NCI-H1694 (cell line): ENCODE measurements at regions not wholly inside any gene's neighbourhood (a gene's known extent, or its start where the extent isn't known, plus 50 kb on each side); places are given as distances from the start of the nearest gene placed in this dataset.

ENCODE experiments used
- DNase-seq: peaks from one replicate; lab custom pipeline; 2025; lab: John Stamatoyannopoulos, UW

- DNase-seq: no peak
These were observed 85.2 kb downstream of the NR2F2 start for GRCh38 chr15:96415513-96416217.

- no peak for DNase-seq
These were observed 85.9 kb downstream of the NR2F2 start for GRCh38 chr15:96416218-96416933.

- DNase-seq: no peak
These were observed 86.6 kb downstream of the NR2F2 start for GRCh38 chr15:96416934-96417759.

DNA sequence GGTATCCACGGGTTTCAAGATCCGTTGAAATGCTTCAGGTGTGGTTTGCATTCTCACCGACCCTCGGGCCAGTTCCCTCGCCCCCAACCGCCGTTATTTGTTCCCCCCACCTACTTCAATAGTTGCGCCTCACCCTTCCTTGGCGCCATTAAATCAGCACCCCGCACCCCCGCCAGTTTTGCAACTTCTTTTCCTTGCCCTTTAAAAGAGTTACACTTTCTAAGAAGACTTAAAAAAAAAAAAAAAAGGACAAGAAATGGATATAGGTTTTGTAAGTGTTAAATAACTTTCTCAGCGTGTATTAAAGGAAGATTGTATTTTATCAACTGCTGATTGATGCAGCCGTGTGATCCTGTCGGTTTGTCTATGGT lies 87.2 kb downstream of the NR2F2 start:
- no peak for DNase-seq

DNA sequence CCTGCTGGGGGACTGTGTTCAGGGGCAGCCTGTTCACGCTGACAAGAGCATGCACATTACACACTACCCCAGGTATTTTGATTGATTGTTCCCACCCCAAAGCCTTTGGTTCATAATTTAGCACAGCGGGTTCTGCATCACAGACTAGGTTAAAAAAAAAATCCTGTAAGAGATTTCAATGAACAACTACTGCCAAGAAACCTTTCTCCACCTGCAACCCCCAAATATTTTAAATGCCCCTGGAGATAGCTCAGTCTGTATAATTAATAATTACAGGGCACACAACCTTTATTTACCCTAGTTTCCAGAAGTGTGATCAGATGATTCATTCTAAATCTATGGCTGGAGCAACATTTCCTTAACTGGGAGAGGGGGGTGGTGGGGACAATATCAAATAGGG lies 87.6 kb downstream of the NR2F2 start:
- no peak for DNase-seq

DNA sequence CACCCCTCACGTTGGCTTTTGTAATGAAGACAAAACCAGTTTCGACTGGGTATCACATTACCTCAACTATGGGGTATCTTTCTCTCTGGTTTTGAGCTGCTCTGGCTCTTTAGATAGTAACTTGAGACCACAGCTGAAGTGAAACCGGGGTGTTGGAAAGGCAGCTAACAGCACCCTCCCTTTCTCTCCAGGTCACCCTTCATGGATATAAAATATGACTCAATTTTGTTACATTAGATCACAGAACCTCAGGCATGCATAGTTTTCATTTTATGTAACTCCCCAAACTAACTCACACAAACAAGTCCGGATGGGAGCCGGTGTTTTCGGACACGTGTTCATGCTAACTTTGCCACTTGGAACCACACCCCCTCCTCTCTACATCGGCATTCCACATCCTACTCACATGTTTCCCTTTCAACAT lies 90.7 kb downstream of the NR2F2 start:
- DNase-seq: no peak

DNA sequence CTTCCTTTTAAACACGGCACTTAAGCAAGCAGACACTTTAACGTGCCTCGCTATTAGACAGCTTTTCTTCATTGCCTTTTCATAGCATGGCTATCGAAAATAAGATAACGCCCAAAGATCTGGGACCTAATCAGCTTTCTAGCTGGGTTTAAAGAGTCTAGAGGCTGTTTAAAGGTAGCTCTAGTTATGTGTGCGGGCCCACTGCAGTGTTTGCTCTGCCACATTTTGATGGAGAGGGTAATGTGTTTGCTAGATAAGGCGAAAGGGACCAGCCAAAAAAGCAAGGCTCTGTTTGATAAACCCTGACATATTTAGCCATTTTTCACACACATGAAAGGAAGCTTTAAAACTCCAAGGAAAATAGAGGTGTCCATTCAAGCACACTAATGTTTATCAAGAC lies 91.6 kb downstream of the NR2F2 start:
- DNase-seq: no peak

- no peak for DNase-seq
These were observed 94.2 kb downstream of the NR2F2 start for GRCh38 chr15:96424674-96425073.

- no peak for DNase-seq
These were observed 98.2 kb downstream of the NR2F2 start for GRCh38 chr15:96428742-96429141.

DNA sequence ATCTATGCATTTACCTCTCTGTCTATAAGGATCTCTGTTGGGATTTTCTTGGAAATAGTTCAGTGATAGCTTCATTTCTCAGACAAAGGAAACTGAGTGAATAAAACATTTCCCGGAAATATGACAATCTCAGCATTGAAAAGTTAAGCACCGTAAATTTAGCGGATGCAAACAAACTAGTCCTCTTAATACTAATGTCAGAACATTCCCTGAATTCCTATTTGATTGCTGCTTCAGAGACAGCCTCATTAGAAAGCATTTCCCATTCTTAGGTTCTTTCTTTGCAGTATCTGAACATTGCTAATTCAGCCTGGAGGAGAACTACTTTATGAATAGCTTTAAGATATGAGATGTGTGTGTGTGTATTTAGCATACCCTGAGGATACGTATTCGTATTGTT lies 101.3 kb downstream of the NR2F2 start:
- no peak for DNase-seq

GRCh38 chr15:96435022-96435421 lies 104.5 kb downstream of the NR2F2 start:
- DNase-seq: no peak

GRCh38 chr15:96435841-96436240 lies 105.3 kb downstream of the NR2F2 start:
- no peak for DNase-seq

- DNase-seq: no peak
These were observed 110.5 kb downstream of the NR2F2 start for GRCh38 chr15:96440978-96441377.

DNA sequence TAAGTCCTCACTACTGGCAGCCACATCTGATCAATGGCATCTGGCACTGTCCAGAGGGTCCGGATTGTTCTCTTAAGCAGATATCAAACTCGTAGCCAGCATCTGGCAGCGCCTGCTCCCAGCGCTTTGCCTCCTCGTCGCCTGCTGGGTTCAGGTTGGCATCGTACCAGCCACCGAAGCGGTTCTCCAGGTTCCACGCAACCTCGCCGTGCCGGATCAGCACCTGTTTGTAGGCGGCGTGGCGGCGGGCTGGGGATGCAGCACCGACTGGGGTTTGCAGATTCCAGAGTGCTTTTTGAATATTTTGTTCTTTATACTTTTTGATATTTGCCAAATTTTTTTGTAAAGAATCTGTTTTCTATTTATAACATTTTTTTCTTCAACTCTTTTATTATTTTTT lies 111.6 kb downstream of the NR2F2 start:
- no peak for DNase-seq

DNA sequence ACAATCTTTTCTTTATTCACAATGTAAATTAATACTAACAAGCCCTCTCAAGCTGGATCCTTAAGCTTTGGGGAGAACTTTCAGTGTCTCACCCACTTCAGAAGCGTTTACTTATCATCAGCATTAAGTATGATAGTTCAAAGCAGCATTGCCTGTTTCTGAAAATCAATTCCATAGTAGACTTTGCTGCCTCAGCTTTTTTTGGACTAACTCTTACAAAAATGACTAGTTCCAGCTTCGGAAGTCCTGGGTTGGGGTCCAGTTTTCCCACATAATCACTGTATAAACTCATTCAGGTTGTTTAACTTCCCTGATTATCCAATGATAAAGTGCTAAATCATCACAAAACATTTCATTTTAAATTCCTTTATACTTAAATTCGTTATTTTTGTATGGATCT lies 114.4 kb downstream of the NR2F2 start:
- DNase-seq: no peak

GRCh38 chr15:96448923-96449322 lies 118.4 kb downstream of the NR2F2 start:
- DNase-seq: no peak

- no peak for DNase-seq
These were observed 127.3 kb downstream of the NR2F2 start for GRCh38 chr15:96457841-96458240.

DNA sequence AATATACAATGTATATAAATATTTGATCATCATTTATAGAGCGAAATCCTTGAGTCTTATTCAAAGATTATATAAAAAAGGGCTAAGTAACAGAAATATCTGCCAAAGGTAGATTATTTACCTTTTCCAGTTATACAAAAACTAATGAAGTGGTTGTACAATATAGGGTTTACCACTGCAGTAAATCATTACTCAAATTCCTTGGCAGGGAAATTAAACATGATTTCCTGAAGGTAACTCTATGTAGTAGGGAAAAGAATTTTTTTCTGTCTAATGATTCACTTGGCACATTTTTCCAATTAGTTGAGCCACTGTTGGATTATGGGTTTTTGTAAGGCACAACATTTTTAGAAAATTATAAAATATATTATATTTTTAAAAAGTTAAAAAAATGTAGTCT lies 129.6 kb downstream of the NR2F2 start:
- no peak for DNase-seq

- no peak for DNase-seq
These were observed 132.6 kb downstream of the NR2F2 start for GRCh38 chr15:96462768-96463750.

DNA sequence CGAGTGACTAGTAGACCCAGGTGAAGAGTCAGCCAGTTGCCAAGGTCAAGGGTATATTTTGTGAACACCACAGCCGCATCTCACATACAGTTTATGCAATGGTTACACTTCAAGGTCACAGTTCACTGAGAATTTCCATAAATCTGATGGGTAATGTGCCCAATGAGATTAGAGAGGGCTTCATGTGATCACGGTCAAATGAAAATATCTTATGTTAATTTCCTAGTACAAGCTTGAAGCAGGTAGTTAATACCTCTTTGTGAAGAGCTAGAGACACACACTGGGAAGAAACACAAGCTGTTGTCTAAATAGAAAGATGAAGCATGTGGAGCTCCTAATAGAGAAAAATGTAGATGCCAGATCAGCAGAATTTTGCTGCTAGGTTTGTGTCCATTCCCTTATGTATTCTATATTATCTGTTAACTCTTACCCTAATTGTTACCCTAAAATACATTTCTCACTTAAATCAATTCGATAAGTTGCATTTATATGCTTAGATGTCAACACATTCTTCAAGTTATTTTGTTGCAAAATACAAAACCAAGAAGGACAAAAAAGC lies 136.0 kb downstream of the NR2F2 start:
- DNase-seq: no peak

DNA sequence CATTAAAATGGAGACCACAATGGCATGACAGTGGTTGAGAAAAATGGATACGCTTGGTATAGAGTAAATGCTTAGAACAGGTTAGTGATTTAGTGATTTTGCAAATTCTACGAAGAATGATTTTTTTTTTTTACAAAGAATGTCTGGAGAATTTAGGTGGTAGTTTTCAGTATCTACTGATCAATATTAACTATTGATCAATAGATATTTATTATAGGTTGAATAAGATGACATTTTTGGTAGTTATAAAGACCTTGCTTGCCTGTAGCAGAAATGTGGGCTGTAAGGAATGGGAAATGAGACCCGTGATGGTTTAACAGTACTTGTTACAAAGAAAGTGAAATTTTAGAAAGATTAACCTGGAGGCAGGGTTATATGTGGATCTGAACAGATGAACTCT lies 137.5 kb downstream of the NR2F2 start:
- no peak for DNase-seq
